Adrenal gland (tissue), 9 donors: ENCODE measurements at regions not wholly inside any gene's neighbourhood (a gene's known extent, or its start where the extent isn't known, plus 50 kb on each side); places are given as distances from the start of the nearest gene placed in this dataset.

Experiments
- DNase-seq, 7 donors: peaks; one replicate each; pipeline ENCODE4 v3.0.0-alpha.2; 2019 to 2020
- H3K27ac ChIP-seq, 5 donors: fragments of 200-600 bp; sonication (generic) in 4 of 5; 1 replicate in 3 of 5; 2 replicates in 2 of 5; pipeline versions ENCODE4 v1.5.1 to v1.8.0; 2016 to 2020; ENCODE audit warnings: mild to moderate bottlenecking in 1 of 5
- H3K27me3 ChIP-seq: fragments of 200-600 bp; 2 replicates; pipeline ENCODE4 v1.8.0; 2021
- H3K36me3 ChIP-seq, 2 donors: fragments of 200-600 bp; replicated peaks in 1 of 2; 1 replicate in 1 of 2; 2 replicates in 1 of 2; pipeline versions ENCODE4 v1.5.1 to v1.8.0; 2018 to 2022
- H3K4me1 ChIP-seq, 2 donors: fragments of 200-600 bp; replicated peaks in 1 of 2; 1 replicate in 1 of 2; 2 replicates in 1 of 2; pipeline versions ENCODE4 v1.5.1 to v1.8.0; 2018 to 2021
- H3K4me3 ChIP-seq, 4 donors: fragments of 200-600 bp; sonication (generic) in 3 of 4; one replicate each; pipeline ENCODE4 v1.5.1; 2016 to 2018
- H3K9me3 ChIP-seq, 3 donors: fragments of 200-600 bp; sonication (generic) in 1 of 3; replicated peaks in 1 of 3; 1 replicate in 2 of 3; 2 replicates in 1 of 3; pipeline versions ENCODE4 v1.5.1 to v1.8.0; 2016 to 2021
- POLR2A ChIP-seq, 2 donors: fragments of 450-650 bp; IDR thresholded peaks; one replicate each; pipeline ENCODE4 v1.6.1; 2017; ENCODE audit warnings: antibody characterized with exemption in 2 of 2, mild to moderate bottlenecking in 2 of 2, moderate library complexity in 1 of 2
- WGBS, 4 donors: extraction: QIAGEN DNeasy Blood & Tissue Kit in 2 of 4; methylation state at CpG; one replicate each; pipeline versions ENCODE4 v1.1.5 to v1.1.7; 2013 to 2017; 5-methylcytosine and 5-hydroxymethylcytosine counted together
- intact Hi-C, 2 donors: fragments of 100-400 bp; cut with DNase I; formaldehyde crosslinking; loops; one replicate each; pipeline versions ENCODE4 v1.14.1 to v1.15.0; 2022 to 2023
- TF ChIP-seq, protein P1 (sequence below), 6 experiments: fragments of 450-650 bp in 4 of 6; fragments of 200-600 bp in 2 of 6; sonication (generic) in 1 of 6; IDR thresholded peaks; 1 replicate in 5 of 6; 2 replicates in 1 of 6; pipeline versions ENCODE4 v1.5.1 to v1.8.0; 2016 to 2021; ENCODE audit warnings: antibody characterized with exemption in 6 of 6, mild to moderate bottlenecking in 2 of 6, moderate library complexity in 1 of 6
- donor health status: healthy with polysubstance abuse.
- donor health status: Bipolar disorder and iron deficiency.
- donor health status: DM: yes; HTN: yes; CAD: no.
- donor health status: DM: no; HTN: no; CAD: no.
- donor health status: DM: no; HTN: no; CAD: no.

DNA sequence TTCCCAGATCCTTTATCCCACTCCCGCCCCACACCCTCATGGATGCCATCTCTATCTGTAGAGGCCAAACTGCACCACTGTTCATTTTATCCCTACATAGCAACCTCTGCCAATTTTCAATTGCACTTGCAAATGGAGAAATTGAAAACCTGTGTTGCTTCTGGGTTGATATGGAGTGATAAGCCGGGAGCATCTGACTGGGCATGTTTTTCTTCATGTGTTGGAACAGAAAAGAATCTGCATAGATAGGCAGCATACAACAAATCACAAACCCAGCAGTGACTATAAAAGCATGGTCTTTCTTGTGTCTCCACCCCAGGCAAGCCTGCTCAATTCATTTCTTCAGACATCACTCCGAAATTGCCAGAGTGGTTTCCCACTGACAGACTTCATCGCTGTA lies 608.8 kb upstream of the CAMK1G start:
- H3K9me3 ChIP-seq = no peaks in the 10 kb centered on the region
- WGBS, 4 donors = 84 to 85% (median 85%) methylated on average over 4 of the region's 4 CpGs
- H3K4me1 ChIP-seq = no peaks in the 10 kb centered on the region
- H3K27ac ChIP-seq = no peak overlapping the region
- intact Hi-C loops = no loop called here
- H3K36me3 ChIP-seq = no peaks in the 10 kb centered on the region
- H3K27me3 ChIP-seq = no peaks in the 10 kb centered on the region
- TF ChIP-seq, protein P1, sequence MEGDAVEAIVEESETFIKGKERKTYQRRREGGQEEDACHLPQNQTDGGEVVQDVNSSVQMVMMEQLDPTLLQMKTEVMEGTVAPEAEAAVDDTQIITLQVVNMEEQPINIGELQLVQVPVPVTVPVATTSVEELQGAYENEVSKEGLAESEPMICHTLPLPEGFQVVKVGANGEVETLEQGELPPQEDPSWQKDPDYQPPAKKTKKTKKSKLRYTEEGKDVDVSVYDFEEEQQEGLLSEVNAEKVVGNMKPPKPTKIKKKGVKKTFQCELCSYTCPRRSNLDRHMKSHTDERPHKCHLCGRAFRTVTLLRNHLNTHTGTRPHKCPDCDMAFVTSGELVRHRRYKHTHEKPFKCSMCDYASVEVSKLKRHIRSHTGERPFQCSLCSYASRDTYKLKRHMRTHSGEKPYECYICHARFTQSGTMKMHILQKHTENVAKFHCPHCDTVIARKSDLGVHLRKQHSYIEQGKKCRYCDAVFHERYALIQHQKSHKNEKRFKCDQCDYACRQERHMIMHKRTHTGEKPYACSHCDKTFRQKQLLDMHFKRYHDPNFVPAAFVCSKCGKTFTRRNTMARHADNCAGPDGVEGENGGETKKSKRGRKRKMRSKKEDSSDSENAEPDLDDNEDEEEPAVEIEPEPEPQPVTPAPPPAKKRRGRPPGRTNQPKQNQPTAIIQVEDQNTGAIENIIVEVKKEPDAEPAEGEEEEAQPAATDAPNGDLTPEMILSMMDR (IDR thresholded peaks at IDR 0.05) = no peak
- TF ChIP-seq POLR2A (IDR thresholded peaks at IDR 0.05) = no peak
- no peak overlapping the region for H3K4me3 ChIP-seq
- DNase-seq = no peak

DNA sequence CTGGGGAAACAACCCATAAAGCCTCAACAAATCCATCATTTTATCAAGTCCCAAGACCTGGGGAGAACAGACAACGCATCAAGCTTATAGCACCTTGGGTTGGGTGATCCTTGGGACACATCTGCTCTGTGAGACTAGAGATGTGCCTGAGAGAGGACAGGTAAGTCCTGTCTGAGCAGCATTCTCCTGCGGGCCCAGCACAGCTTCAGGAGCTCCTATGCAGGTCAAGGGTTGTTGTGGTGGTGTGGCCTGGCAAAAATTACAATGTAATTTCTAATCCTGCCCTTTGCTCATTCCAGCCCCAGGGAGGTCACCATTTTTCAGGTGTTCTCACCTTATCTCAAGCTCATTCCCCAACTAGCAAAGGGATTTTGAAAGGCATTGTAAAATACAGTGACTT lies 608.1 kb upstream of the CAMK1G start:
- DNase-seq = no peak
- H3K4me1 ChIP-seq = no peaks in the 10 kb centered on the region
- WGBS, 4 donors = 92 to 100% (median 93%) methylated on average over 1 to 2 of the region's 2 CpGs
- no peaks in the 10 kb centered on the region for H3K27me3 ChIP-seq
- intact Hi-C loops = no loop called here
- H3K4me3 ChIP-seq = no peak overlapping the region
- H3K9me3 ChIP-seq = no peaks in the 10 kb centered on the region
- no peak overlapping the region for H3K27ac ChIP-seq
- no peaks in the 10 kb centered on the region for H3K36me3 ChIP-seq
- no peak for TF ChIP-seq POLR2A (IDR thresholded peaks at IDR 0.05)
- TF ChIP-seq, protein P1 (IDR thresholded peaks at IDR 0.05) = no peak

DNA sequence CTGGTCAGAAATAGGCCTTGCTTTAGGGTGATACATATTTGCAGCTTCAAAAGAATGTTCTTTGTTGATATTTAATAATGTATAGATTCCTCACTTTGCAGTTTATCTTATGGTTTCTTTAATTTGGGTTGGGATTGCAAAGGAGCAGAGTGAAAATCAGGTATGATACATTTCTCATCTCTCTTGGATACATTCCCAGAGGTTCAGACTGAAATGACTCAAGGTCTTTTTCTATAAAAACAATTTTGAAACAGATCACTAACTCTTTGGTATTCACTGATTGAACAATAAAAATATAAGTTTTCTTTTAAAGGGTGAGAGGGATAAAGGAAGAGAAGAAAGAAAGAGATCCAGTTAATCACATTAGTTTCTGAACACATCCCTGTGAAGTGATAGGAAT lies 606.5 kb upstream of the CAMK1G start:
- H3K4me3 ChIP-seq = no peak overlapping the region
- DNase-seq = no peak
- no peaks in the 10 kb centered on the region for H3K27me3 ChIP-seq
- H3K27ac ChIP-seq = no peak overlapping the region
- no peaks in the 10 kb centered on the region for H3K4me1 ChIP-seq
- TF ChIP-seq, protein P1 (IDR thresholded peaks at IDR 0.05) = no peak
- no peak for TF ChIP-seq POLR2A (IDR thresholded peaks at IDR 0.05)
- no peaks in the 10 kb centered on the region for H3K9me3 ChIP-seq
- intact Hi-C loops = no loop called here
- H3K36me3 ChIP-seq = no peaks in the 10 kb centered on the region

DNA sequence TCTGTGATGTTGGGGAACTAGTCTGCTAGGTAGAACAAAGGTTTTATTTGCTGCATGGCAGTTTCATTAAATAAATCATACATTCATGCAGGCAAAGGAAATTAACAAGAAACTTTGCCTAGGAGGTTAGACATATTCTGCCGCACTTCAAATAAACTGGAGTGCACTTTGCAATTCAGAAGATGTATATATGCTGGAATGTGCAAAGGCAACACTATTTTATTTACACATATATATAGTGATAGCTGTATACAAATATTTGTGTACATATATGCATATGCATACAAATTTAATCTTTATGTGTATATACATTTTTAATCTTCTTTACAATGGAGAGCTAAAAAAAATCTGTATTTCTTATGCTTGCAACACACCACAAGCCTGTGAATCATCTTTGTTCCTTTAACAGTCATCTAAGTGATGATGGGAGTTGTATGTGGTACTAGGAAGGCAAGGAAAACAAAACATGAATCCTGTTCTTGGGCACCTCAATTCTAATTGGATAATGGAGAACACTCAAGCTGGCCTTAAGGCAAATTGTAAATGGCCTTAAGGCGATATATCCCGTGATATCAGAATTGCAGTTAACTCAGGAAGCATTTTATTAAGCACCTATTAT lies 605.8 kb upstream of the CAMK1G start:
- intact Hi-C loops = no loop called here
- Histone ChIP-seq H3K36me3 (no peaks in the 10 kb centered on the region), H3K4me1 (no peaks in the 10 kb centered on the region), H3K27ac (no peak overlapping the region), H3K4me3 (no peak overlapping the region), H3K27me3 (no peaks in the 10 kb centered on the region), H3K9me3 (no peaks in the 10 kb centered on the region)
- no peak for TF ChIP-seq POLR2A (IDR thresholded peaks at IDR 0.05)
- TF ChIP-seq, protein P1 (IDR thresholded peaks at IDR 0.05) = no peak
- no peak for DNase-seq
- 88 to 93% (median 90%) methylated on average over 3 of the region's 3 CpGs for WGBS, 4 donors
